ENCODE measurements at regions not wholly inside any gene's neighbourhood (a gene's known extent, or its start where the extent isn't known, plus 50 kb on each side); places are given as distances from the start of the nearest gene placed in this dataset.
"Not testable (repeated sequence)": the region's sequence is repeated elsewhere in the genome, so short reads cannot be mapped to it uniquely, and the experiment has no call there.

DNA sequence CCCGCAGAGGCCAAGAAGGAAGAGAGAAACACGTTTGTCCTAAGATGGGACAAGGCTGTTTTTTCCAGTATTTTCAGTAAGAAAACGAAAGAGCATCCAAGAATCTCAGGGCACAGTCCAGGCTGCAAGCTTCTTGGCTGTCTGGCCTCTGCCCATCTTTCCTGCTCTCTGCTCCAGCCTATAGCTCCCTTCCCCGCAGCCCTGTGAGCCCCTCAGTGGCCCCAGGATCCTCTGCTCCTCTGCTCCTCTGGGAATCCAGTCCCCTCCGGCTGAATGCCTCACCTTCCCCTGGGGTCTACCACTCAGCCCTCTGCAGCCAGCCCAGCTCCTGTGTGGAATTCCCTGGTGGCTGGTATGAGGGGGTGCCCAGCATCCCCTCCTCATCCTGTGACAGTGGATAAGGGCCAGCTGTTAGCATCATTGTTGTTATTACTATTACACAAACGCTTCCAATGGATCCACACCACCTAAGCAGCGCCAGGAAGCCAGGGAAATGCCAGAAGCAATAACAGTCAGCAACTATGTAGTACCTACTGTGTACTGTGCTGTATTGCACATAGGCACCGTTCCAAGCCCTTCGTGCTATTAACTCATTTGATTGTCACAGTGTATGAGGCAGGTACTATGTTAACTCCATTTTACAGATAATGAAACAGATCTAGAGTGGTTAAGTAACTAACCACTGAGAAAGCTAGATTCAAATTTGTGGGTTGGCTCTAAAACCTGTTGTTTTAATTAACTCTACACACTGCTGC, 60.3 kb upstream of the PTPN1 start:
- DNase-seq (ENCODE audit: low read depth): no peak

- no peak for DNase-seq (ENCODE audit: low read depth)
Observed at GRCh38 chr20:50450493-50450826, 59.7 kb upstream of the PTPN1 start.

GRCh38 chr20:50450881-50451752, 59.1 kb upstream of the PTPN1 start:
- DNase-seq (ENCODE audit: low read depth): no peak

DNA sequence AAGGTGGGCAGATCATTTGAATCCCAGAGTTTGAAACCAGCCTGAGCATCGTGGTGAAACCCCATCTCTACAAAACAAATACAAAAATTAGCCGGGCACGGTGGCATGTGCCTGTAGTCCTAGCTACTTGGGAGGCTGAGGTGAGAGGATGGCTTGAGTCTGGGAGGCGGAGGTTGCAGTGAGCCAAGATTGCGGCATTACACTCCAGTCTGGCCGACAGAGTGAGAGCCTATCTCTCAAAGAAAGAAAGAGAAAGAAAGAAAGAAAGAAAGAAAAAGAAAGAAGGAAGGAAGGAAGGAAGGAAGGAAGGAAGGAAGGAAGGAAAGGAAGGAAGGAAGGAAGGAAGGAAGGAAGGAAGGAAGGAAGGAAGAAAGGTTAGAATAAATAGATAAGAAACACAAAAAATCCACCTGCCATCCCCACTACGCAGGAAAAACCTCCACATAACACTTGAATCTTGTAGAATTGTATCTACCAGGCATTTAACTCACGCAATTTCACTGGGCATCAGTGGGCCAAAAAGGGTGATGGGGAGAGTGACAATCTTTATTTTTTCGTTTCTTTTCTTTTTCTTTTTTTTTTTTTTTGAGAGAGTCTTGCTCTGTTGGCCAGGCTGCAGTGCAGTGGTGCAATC, 58.3 kb upstream of the PTPN1 start:
- not testable (repeated sequence) for DNase-seq (ENCODE audit: low read depth)

DNA sequence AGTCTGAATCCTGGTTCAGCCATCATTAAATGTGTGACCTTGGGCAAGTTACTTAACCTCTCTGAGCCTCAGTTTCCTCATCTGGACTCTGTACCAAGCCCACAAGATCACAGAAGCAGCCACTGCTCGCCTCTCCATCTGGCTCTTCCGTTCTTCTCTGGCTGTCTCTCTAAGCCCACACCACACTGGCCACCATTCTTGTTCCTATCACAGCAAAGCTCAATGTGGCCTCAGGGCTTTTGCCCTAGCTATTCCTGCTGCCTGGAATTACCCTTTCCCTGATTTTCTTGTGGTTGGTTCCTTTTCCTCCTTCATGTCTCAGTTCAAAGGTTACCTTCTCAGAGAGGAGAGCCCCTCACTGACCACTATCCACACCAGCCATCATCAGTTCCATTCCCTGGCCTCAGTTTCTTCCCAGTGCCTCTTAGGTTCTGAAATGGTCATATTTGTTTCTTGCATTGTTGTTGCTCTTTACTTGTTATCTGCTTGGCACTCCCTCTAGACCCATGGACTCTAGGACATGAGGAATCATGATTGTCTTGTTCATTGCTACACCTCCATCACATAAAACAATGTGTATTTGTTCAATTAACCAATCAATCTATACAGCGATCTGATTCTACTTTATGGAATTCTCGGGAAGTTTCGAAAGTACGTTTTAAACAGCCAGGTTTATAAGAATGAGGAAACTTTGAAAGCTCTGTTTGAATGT, 56.5 kb upstream of the PTPN1 start:
- no peak for DNase-seq (ENCODE audit: low read depth)

GRCh38 chr20:50455245-50455644, 54.9 kb upstream of the PTPN1 start:
- DNase-seq (ENCODE audit: low read depth): not testable (repeated sequence)

GRCh38 chr20:50455656-50456451, 54.3 kb upstream of the PTPN1 start:
- DNase-seq (ENCODE audit: low read depth): no peak

GRCh38 chr20:50456452-50457324, 53.5 kb upstream of the PTPN1 start:
- DNase-seq (ENCODE audit: low read depth): no peak

- DNase-seq (ENCODE audit: low read depth): no peak
Observed at GRCh38 chr20:50459124-50459918, 50.9 kb upstream of the PTPN1 start.

DNA sequence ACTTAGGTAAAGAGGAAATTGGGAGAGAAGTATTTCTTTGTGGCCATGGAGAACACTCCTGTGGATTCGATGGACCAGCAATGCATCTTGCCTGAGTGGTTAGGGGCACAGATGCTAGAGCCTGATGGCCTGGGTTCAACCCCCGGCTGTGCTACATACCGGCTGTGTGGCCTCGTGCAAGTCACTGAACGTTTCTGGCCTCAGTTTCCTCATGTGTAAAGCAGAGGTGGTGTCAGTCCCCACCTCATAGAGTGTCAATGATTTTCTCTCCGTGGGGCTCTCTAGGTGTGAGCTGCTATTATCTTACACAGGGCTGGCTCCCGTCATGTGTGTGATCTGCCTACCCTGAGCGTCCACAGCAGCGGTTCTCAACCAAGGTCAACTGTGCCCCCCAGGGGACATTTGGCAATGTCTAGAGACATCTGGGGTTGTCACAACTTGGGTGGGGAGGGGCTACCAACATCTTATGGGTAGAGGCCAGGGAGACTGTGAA, 50.0 kb upstream of the PTPN1 start:
- DNase-seq (ENCODE audit: low read depth): no peak

Measured in stimulated activated CD8-positive, alpha-beta memory T cell treated with anti-CD3 and anti-CD28 coated beads, Interleukin-15, amount 100 ng/mL, for 24 hours (primary cell).